ENCODE measurements at regions not wholly inside any gene's neighbourhood (a gene's known extent, or its start where the extent isn't known, plus 50 kb on each side); places are given as distances from the start of the nearest gene placed in this dataset.

DNA sequence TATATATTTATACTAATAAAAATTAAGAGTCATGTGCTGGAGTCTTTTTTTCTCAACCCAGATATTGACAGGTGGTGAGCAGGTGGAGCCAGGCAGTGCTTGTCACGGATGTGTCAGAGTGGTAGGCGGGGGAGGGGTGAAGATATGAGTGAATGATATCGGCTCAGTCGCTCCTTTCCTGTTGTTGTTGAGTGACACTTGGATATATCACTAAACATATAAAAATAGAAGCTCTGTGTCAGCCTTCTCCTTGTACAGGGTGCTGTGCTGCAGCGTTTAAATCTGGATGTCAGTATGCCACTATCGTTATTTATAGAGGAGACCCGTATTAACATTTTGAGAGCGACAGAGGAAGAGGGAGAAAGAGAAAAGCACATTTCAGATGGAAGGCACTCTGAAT, 339.6 kb downstream of the NUF2 start:
- ATAC-seq (ENCODE audit: insufficient read depth, low read depth) = no peak
- H3K36me3 ChIP-seq (ENCODE audit: insufficient read depth, low read length) = no peaks in the 10 kb centered on the region
- H3K27ac ChIP-seq (ENCODE audit: low read length) = no peak overlapping the region
- H3K9me3 ChIP-seq (ENCODE audit: insufficient read depth, low read length, severe bottlenecking) = no peaks in the 10 kb centered on the region
- no peak overlapping the region for H2AFZ ChIP-seq (ENCODE audit: low read depth, low read length)
- H3K27me3 ChIP-seq (ENCODE audit: insufficient read depth, low read length, poor library complexity) = no peaks in the 10 kb centered on the region
- DNase-seq = no peak
- TF ChIP-seq EZH2 (IDR thresholded peaks at IDR 0.05; ENCODE audit: borderline replicate concordance, low read depth, low read length, severe bottlenecking) = no peak
- TF ChIP-seq, protein P1, sequence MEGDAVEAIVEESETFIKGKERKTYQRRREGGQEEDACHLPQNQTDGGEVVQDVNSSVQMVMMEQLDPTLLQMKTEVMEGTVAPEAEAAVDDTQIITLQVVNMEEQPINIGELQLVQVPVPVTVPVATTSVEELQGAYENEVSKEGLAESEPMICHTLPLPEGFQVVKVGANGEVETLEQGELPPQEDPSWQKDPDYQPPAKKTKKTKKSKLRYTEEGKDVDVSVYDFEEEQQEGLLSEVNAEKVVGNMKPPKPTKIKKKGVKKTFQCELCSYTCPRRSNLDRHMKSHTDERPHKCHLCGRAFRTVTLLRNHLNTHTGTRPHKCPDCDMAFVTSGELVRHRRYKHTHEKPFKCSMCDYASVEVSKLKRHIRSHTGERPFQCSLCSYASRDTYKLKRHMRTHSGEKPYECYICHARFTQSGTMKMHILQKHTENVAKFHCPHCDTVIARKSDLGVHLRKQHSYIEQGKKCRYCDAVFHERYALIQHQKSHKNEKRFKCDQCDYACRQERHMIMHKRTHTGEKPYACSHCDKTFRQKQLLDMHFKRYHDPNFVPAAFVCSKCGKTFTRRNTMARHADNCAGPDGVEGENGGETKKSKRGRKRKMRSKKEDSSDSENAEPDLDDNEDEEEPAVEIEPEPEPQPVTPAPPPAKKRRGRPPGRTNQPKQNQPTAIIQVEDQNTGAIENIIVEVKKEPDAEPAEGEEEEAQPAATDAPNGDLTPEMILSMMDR (IDR thresholded peaks at IDR 0.05; ENCODE audit: borderline replicate concordance, extremely low read depth, low read length, poor library complexity, severe bottlenecking) = no peak
- no peak overlapping the region for H3K4me3 ChIP-seq (ENCODE audit: low read depth in 1 of 2, low read length in 2 of 2)
- H3K4me2 ChIP-seq (ENCODE audit: insufficient read depth, low read length) = no peak overlapping the region
- no peaks in the 10 kb centered on the region for H3K4me1 ChIP-seq (ENCODE audit: insufficient read depth, low read length)
- H3K79me2 ChIP-seq (ENCODE audit: insufficient read depth, low read length) = no peaks in the 10 kb centered on the region
- H3K9ac ChIP-seq (ENCODE audit: low read depth, low read length) = no peak overlapping the region
- H4K20me1 ChIP-seq (ENCODE audit: insufficient read depth, low read length) = no peaks in the 10 kb centered on the region

GRCh38 chr1:163664671-163665335, 343.0 kb downstream of the NUF2 start:
- Histone ChIP-seq H3K4me3 (ENCODE audit: low read depth in 1 of 2, low read length in 2 of 2) (no peak overlapping the region), H3K27me3 (ENCODE audit: insufficient read depth, low read length, poor library complexity) (no peaks in the 10 kb centered on the region), H3K79me2 (ENCODE audit: insufficient read depth, low read length) (no peaks in the 10 kb centered on the region), H4K20me1 (ENCODE audit: insufficient read depth, low read length) (no peaks in the 10 kb centered on the region), H3K9ac (ENCODE audit: low read depth, low read length) (no peak overlapping the region), H3K4me1 (ENCODE audit: insufficient read depth, low read length) (no peaks in the 10 kb centered on the region), H3K36me3 (ENCODE audit: insufficient read depth, low read length) (no peaks in the 10 kb centered on the region), H3K4me2 (ENCODE audit: insufficient read depth, low read length) (no peak overlapping the region), H2AFZ (ENCODE audit: low read depth, low read length) (no peak overlapping the region), H3K27ac (ENCODE audit: low read length) (no peak overlapping the region), H3K9me3 (ENCODE audit: insufficient read depth, low read length, severe bottlenecking) (no peaks in the 10 kb centered on the region)
- TF ChIP-seq, protein P1 (IDR thresholded peaks at IDR 0.05; ENCODE audit: borderline replicate concordance, extremely low read depth, low read length, poor library complexity, severe bottlenecking) = no peak
- TF ChIP-seq EZH2 (IDR thresholded peaks at IDR 0.05; ENCODE audit: borderline replicate concordance, low read depth, low read length, severe bottlenecking) = no peak
- ATAC-seq (ENCODE audit: insufficient read depth, low read depth) (no peak), DNase-seq (no peak)

DNA sequence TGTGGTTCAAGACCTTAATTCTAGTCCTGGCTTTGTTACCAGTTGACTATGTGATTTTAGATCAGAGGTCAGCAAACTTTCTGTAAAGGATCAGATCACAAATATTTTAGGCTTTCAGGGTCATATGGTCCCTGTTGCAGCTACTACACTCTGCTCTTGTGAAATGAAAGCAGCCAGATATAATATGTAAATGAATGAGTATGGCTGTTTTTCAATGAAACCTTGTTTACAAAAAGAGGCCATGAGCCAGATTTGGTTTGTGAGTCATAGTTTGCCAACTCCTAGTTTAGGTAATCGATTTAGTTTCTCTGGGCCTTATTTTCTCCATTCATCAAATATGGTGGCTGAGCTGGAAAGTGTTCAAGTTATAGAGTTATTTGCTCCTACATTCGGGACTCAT, 346.7 kb downstream of the NUF2 start:
- Histone ChIP-seq H3K79me2 (ENCODE audit: insufficient read depth, low read length) (no peaks in the 10 kb centered on the region), H3K4me1 (ENCODE audit: insufficient read depth, low read length) (no peaks in the 10 kb centered on the region), H3K36me3 (ENCODE audit: insufficient read depth, low read length) (no peaks in the 10 kb centered on the region), H3K9me3 (ENCODE audit: insufficient read depth, low read length, severe bottlenecking) (no peaks in the 10 kb centered on the region), H3K27me3 (ENCODE audit: insufficient read depth, low read length, poor library complexity) (no peaks in the 10 kb centered on the region), H3K9ac (ENCODE audit: low read depth, low read length) (no peak overlapping the region), H4K20me1 (ENCODE audit: insufficient read depth, low read length) (no peaks in the 10 kb centered on the region), H3K4me3 (ENCODE audit: low read depth in 1 of 2, low read length in 2 of 2) (no peak overlapping the region), H2AFZ (ENCODE audit: low read depth, low read length) (no peak overlapping the region), H3K27ac (ENCODE audit: low read length) (no peak overlapping the region), H3K4me2 (ENCODE audit: insufficient read depth, low read length) (no peak overlapping the region)
- DNase-seq (no peak), ATAC-seq (ENCODE audit: insufficient read depth, low read depth) (no peak)
- TF ChIP-seq, protein P1 (IDR thresholded peaks at IDR 0.05; ENCODE audit: borderline replicate concordance, extremely low read depth, low read length, poor library complexity, severe bottlenecking) = no peak
- TF ChIP-seq EZH2 (IDR thresholded peaks at IDR 0.05; ENCODE audit: borderline replicate concordance, low read depth, low read length, severe bottlenecking) = no peak
